Neural crest cell (in vitro differentiated cells): ENCODE measurements at regions not wholly inside any gene's neighbourhood (a gene's known extent, or its start where the extent isn't known, plus 50 kb on each side); places are given as distances from the start of the nearest gene placed in this dataset.
"Not testable (repeated sequence)": the region's sequence is repeated elsewhere in the genome, so short reads cannot be mapped to it uniquely, and the experiment has no call there.

Source experiments
- DNase-seq: peaks from one replicate; pipeline ENCODE4 v3.0.0; 2021; ENCODE audit warnings: low read depth, mixed read lengths, low spot score
- H3K27ac Mint-ChIP-seq: one replicate; pipeline ENCODE4 v1.8.0; 2021; ENCODE audit warnings: mild to moderate bottlenecking, mixed read lengths; ENCODE audit not compliant: unreplicated experiment
- H3K27me3 Mint-ChIP-seq: 2 replicates; pipeline ENCODE4 v1.8.0; 2021; ENCODE audit warnings: low read depth, mild to moderate bottlenecking, mixed read lengths
- H3K36me3 Mint-ChIP-seq: 2 replicates; pipeline ENCODE4 v1.8.0; 2021; ENCODE audit warnings: low read depth, mild to moderate bottlenecking, mixed read lengths
- H3K4me1 Mint-ChIP-seq: 2 replicates; pipeline ENCODE4 v1.8.0; 2021; ENCODE audit warnings: mixed read lengths
- H3K4me3 Mint-ChIP-seq: one replicate; pipeline ENCODE4 v1.8.0; 2021; ENCODE audit warnings: mild to moderate bottlenecking, mixed read lengths
- H3K9me3 Mint-ChIP-seq: 2 replicates; pipeline ENCODE4 v1.8.0; 2021; ENCODE audit warnings: mixed read lengths
- CTCF ChIP-seq: fragments of 200-600 bp; sonication (generic); conservative IDR thresholded peaks from 2 replicates; pipeline ENCODE4 v1.5.0; 2021; ENCODE audit warnings: antibody characterized with exemption, mild to moderate bottlenecking

GRCh38 chr6:80508885-80509630 is 402.6 kb downstream of the BCKDHB start:
- H3K4me1 Mint-ChIP-seq, result no peaks in the 10 kb centered on the region
- no peak for TF ChIP-seq CTCF
- H3K9me3 Mint-ChIP-seq, result peaks cover under 1% of the 10 kb centered on the region
- no peak overlapping the region for H3K4me3 Mint-ChIP-seq
- H3K27me3 Mint-ChIP-seq, result no peaks in the 10 kb centered on the region
- no peak overlapping the region for H3K27ac Mint-ChIP-seq
- DNase-seq, result no peak
- no peaks in the 10 kb centered on the region for H3K36me3 Mint-ChIP-seq

GRCh38 chr6:80504882-80505281 is 398.4 kb downstream of the BCKDHB start:
- TF ChIP-seq CTCF, result no peak
- Mint-ChIP-seq H3K36me3 (no peaks in the 10 kb centered on the region), H3K9me3 (peaks cover under 1% of the 10 kb centered on the region), H3K27ac (no peak overlapping the region), H3K4me3 (no peak overlapping the region), H3K27me3 (no peaks in the 10 kb centered on the region), H3K4me1 (no peaks in the 10 kb centered on the region)
- no peak for DNase-seq

- H3K4me3 Mint-ChIP-seq, result no peak overlapping the region
- no peaks in the 10 kb centered on the region for H3K4me1 Mint-ChIP-seq
- H3K27ac Mint-ChIP-seq, result no peak overlapping the region
- no peak for DNase-seq
- no peak for TF ChIP-seq CTCF
- no peaks in the 10 kb centered on the region for H3K36me3 Mint-ChIP-seq
- peaks cover 4% of the 10 kb centered on the region for H3K9me3 Mint-ChIP-seq
- no peaks in the 10 kb centered on the region for H3K27me3 Mint-ChIP-seq
Observed at GRCh38 chr6:80503660-80504059, 397.2 kb downstream of the BCKDHB start.

- peaks cover 4% of the 10 kb centered on the region for H3K9me3 Mint-ChIP-seq
- H3K27ac Mint-ChIP-seq, result no peak overlapping the region
- no peak overlapping the region for H3K4me3 Mint-ChIP-seq
- H3K4me1 Mint-ChIP-seq, result no peaks in the 10 kb centered on the region
- TF ChIP-seq CTCF, result no peak
- no peaks in the 10 kb centered on the region for H3K36me3 Mint-ChIP-seq
- H3K27me3 Mint-ChIP-seq, result no peaks in the 10 kb centered on the region
- DNase-seq, result no peak
Observed at GRCh38 chr6:80502871-80503270, 396.4 kb downstream of the BCKDHB start.

- no peaks in the 10 kb centered on the region for H3K4me1 Mint-ChIP-seq
- H3K9me3 Mint-ChIP-seq, result peaks cover 4% of the 10 kb centered on the region
- no peak overlapping the region for H3K27ac Mint-ChIP-seq
- H3K27me3 Mint-ChIP-seq, result no peaks in the 10 kb centered on the region
- no peak for TF ChIP-seq CTCF
- no peak overlapping the region for H3K4me3 Mint-ChIP-seq
- DNase-seq, result no peak
- no peaks in the 10 kb centered on the region for H3K36me3 Mint-ChIP-seq
Observed at GRCh38 chr6:80501636-80502035, 395.2 kb downstream of the BCKDHB start.

- not testable (repeated sequence) for H3K36me3 Mint-ChIP-seq
Observed at GRCh38 chr6:80497696-80498486, 391.4 kb downstream of the BCKDHB start.

More at GRCh38 chr6:80497696-80498486, 391.4 kb downstream of the BCKDHB start:
- DNase-seq, H3K4me1 Mint-ChIP-seq, H3K27me3 Mint-ChIP-seq, H3K4me3 Mint-ChIP-seq, H3K9me3 Mint-ChIP-seq, H3K27ac Mint-ChIP-seq: not testable (repeated sequence)
